NCI-H1417 (cell line): ENCODE measurements at regions not wholly inside any gene's neighbourhood (a gene's known extent, or its start where the extent isn't known, plus 50 kb on each side); places are given as distances from the start of the nearest gene placed in this dataset.

ENCODE experiments used
- DNase-seq, 3 experiments: peaks; one replicate each; lab custom pipeline; 2025; lab: John Stamatoyannopoulos, UW

- peak in 2 of 3 experiments; percentile 13 to 18 for DNase-seq
Observed at GRCh38 chr14:78073028-78073427, 97.1 kb upstream of the NRXN3 start.

- DNase-seq: peak in 1 of 3 experiments; percentile 81
Observed at GRCh38 chr14:78074561-78074960, 95.6 kb upstream of the NRXN3 start.

- DNase-seq: peak in 2 of 3 experiments; percentile 75 to 80
Observed at GRCh38 chr14:78075033-78075432, 95.1 kb upstream of the NRXN3 start.

GRCh38 chr14:78075555-78076277 is 94.5 kb upstream of the NRXN3 start:
- peak; percentile 64 to 88 (median 73) for DNase-seq

- DNase-seq: peak in 1 of 3 experiments; percentile 17
Observed at GRCh38 chr14:78081245-78081644, 88.9 kb upstream of the NRXN3 start.

GRCh38 chr14:78083837-78084236 is 86.3 kb upstream of the NRXN3 start:
- no peak for DNase-seq

GRCh38 chr14:78086342-78086741 is 83.8 kb upstream of the NRXN3 start:
- DNase-seq: no peak

GRCh38 chr14:78088916-78089315 is 81.3 kb upstream of the NRXN3 start:
- DNase-seq: peak in 2 of 3 experiments; percentile 28 to 78

- no peak for DNase-seq
Observed at GRCh38 chr14:78090864-78091263, 79.3 kb upstream of the NRXN3 start.

GRCh38 chr14:78091361-78091760 is 78.8 kb upstream of the NRXN3 start:
- DNase-seq: no peak

- DNase-seq: no peak
Observed at GRCh38 chr14:78092040-78092439, 78.1 kb upstream of the NRXN3 start.

- DNase-seq: peak; percentile 74 to 92 (median 78)
Observed at GRCh38 chr14:78103271-78103670, 66.9 kb upstream of the NRXN3 start.

GRCh38 chr14:78104160-78104559 is 66.0 kb upstream of the NRXN3 start:
- DNase-seq: no peak

GRCh38 chr14:78104655-78105054 is 65.5 kb upstream of the NRXN3 start:
- no peak for DNase-seq

GRCh38 chr14:78106381-78106780 is 63.8 kb upstream of the NRXN3 start:
- no peak for DNase-seq

- no peak for DNase-seq
Observed at GRCh38 chr14:78107166-78107565, 63.0 kb upstream of the NRXN3 start.

- no peak for DNase-seq
Observed at GRCh38 chr14:78119440-78119839, 50.7 kb upstream of the NRXN3 start.
